ENCODE measurements at regions not wholly inside any gene's neighbourhood (a gene's known extent, or its start where the extent isn't known, plus 50 kb on each side); places are given as distances from the start of the nearest gene placed in this dataset.

DNA sequence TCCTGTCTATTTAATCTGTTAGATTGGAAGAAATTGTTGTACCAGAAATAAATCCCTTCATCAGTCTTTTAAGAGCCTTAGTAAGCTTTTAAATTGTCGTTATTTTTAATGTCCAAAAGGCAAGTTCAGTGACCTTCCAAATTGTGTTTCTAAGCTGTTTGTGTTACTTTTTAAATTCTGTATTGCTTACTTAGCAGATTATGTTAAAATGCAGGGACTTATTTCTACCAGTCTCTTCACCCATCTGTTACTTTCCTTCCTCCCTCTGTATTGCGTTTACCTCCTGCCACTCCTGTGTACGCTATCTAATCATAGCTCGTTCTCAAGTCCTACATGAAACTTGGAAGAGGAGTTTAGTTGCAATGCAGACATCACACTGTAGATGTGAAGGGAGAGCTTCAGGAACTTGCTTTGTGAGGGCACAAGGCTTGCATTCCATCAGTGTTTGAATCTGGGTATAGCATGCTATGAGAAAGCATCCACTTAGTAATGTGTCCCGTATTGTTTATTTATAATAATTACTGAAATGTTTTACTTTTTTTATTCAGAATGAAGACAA lies 406.5 kb upstream of the RGS6 start:
- no peaks in the 10 kb centered on the region for H3K9me3 ChIP-seq (ENCODE audit: insufficient read depth, low read depth)
- H3K4me1 ChIP-seq (replicated peaks; ENCODE audit: insufficient read depth), result peaks cover 10% of the 10 kb centered on the region; the same call in 1 of the 2 replicates
- peaks cover 39% of the 10 kb centered on the region for H3K79me2 ChIP-seq (ENCODE audit: low read depth)
- CTCF ChIA-PET, result no interaction called here
- H3K4me3 ChIP-seq, result no peak overlapping the region
- peaks cover 12% of the 10 kb centered on the region for H4K20me1 ChIP-seq (ENCODE audit: insufficient read depth)
- H3K36me3 ChIP-seq (ENCODE audit: low read depth), result peaks cover 11% of the 10 kb centered on the region; the same call in 1 of the 2 replicates
- no peaks in the 10 kb centered on the region for H3K27me3 ChIP-seq (ENCODE audit: insufficient read depth, low read depth)
- POLR2A ChIA-PET (ENCODE audit: unreplicated experiment), result no interaction called here
- H3K27ac ChIP-seq, result no peak overlapping the region
- H3K4me2 ChIP-seq, result no peak overlapping the region
- no peak overlapping the region for H2AFZ ChIP-seq
- H3K9me2 ChIP-seq (ENCODE audit: insufficient read depth), result no peaks in the 10 kb centered on the region
- no peak for DNase-seq
- no TSS peak for BruUV-seq (replicated peaks)
- TF ChIP-seq, protein P1, sequence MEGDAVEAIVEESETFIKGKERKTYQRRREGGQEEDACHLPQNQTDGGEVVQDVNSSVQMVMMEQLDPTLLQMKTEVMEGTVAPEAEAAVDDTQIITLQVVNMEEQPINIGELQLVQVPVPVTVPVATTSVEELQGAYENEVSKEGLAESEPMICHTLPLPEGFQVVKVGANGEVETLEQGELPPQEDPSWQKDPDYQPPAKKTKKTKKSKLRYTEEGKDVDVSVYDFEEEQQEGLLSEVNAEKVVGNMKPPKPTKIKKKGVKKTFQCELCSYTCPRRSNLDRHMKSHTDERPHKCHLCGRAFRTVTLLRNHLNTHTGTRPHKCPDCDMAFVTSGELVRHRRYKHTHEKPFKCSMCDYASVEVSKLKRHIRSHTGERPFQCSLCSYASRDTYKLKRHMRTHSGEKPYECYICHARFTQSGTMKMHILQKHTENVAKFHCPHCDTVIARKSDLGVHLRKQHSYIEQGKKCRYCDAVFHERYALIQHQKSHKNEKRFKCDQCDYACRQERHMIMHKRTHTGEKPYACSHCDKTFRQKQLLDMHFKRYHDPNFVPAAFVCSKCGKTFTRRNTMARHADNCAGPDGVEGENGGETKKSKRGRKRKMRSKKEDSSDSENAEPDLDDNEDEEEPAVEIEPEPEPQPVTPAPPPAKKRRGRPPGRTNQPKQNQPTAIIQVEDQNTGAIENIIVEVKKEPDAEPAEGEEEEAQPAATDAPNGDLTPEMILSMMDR (conservative IDR thresholded peaks at IDR 0.05), result no peak
- TF ChIP-seq EZH2 (IDR thresholded peaks at IDR 0.05; ENCODE audit: low read depth), result no peak
- intact Hi-C loops (cut with micrococcal nuclease; ENCODE audit: unreplicated experiment), result no loop called here
- H3F3A ChIP-seq (ENCODE audit: insufficient read depth, low read depth), result peaks cover 37% of the 10 kb centered on the region; the same call in 1 of the 2 replicates

DNA sequence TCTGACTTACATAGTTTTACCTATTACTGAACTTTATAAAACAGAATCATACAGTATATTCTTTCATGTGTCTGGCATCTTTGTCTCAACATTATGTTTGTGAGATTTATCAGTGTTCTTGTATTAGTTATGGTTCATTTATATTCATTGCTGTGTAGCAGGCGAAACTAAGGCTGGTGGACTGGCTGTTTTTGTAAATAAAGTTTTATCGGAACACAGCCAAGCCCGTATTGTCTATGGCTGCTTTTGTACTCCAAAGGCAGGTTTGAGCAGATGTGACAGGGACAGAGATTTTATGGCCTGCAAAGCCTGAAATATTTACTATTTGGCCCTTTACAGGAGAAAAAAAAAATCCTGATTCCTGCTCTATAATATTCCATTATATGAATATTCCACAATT lies 405.8 kb upstream of the RGS6 start:
- Histone ChIP-seq H4K20me1 (ENCODE audit: insufficient read depth) (peaks cover 12% of the 10 kb centered on the region), H3K9me3 (ENCODE audit: insufficient read depth, low read depth) (no peaks in the 10 kb centered on the region), H3K27me3 (ENCODE audit: insufficient read depth, low read depth) (no peaks in the 10 kb centered on the region), H3K36me3 (ENCODE audit: low read depth) (peaks cover 14% of the 10 kb centered on the region; the same call in 1 of the 2 replicates), H3K79me2 (ENCODE audit: low read depth) (peaks cover 33% of the 10 kb centered on the region), H3K4me2 (no peak overlapping the region), H3K4me1 (replicated peaks; ENCODE audit: insufficient read depth) (peaks cover 3% of the 10 kb centered on the region; the same call in 1 of the 2 replicates), H3F3A (ENCODE audit: insufficient read depth, low read depth) (peaks cover 35% of the 10 kb centered on the region; the same call in 1 of the 2 replicates), H3K27ac (no peak overlapping the region), H3K4me3 (no peak overlapping the region), H3K9me2 (ENCODE audit: insufficient read depth) (no peaks in the 10 kb centered on the region), H2AFZ (no peak overlapping the region)
- no peak for DNase-seq
- ChIA-PET CTCF (no interaction called here), POLR2A (ENCODE audit: unreplicated experiment) (no interaction called here)
- no TSS peak for BruUV-seq (replicated peaks)
- intact Hi-C loops (cut with micrococcal nuclease; ENCODE audit: unreplicated experiment), result no loop called here
- no peak for TF ChIP-seq EZH2 (IDR thresholded peaks at IDR 0.05; ENCODE audit: low read depth)
- TF ChIP-seq, protein P1 (conservative IDR thresholded peaks at IDR 0.05), result no peak

DNA sequence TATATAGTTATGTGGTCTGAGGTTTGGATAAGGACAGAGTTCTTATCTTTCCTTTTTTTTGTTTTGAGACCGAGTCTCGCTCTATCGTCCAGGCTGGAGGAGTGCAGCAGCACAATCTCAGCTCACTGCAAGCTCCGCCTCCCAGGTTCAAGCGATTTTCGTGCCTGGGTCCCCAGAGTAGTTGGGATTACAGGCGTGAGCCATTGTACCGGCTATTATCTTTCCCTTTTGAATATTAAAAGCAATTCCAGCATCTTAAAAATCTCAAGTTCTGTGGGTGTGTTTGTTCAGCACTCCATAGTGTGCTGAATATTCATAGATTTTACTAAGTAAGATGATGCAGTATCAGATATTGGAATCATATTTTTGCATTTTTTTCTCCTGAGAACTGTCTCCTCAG lies 404.4 kb upstream of the RGS6 start:
- peaks cover 35% of the 10 kb centered on the region; the same call in 1 of the 2 replicates for H3F3A ChIP-seq (ENCODE audit: insufficient read depth, low read depth)
- H3K4me3 ChIP-seq, result no peak overlapping the region
- POLR2A ChIA-PET (ENCODE audit: unreplicated experiment), result no interaction called here
- no TSS peak for BruUV-seq (replicated peaks)
- no peaks in the 10 kb centered on the region for H3K4me1 ChIP-seq (replicated peaks; ENCODE audit: insufficient read depth)
- H3K27me3 ChIP-seq (ENCODE audit: insufficient read depth, low read depth), result no peaks in the 10 kb centered on the region
- peaks cover 14% of the 10 kb centered on the region; the same call in 1 of the 2 replicates for H3K36me3 ChIP-seq (ENCODE audit: low read depth)
- no peak overlapping the region for H3K27ac ChIP-seq
- intact Hi-C loops (cut with micrococcal nuclease; ENCODE audit: unreplicated experiment), result no loop called here
- no peak overlapping the region for H3K4me2 ChIP-seq
- peaks cover 12% of the 10 kb centered on the region for H4K20me1 ChIP-seq (ENCODE audit: insufficient read depth)
- DNase-seq, result no peak
- CTCF ChIA-PET, result no interaction called here
- H3K9me3 ChIP-seq (ENCODE audit: insufficient read depth, low read depth), result no peaks in the 10 kb centered on the region
- peaks cover 22% of the 10 kb centered on the region; the same call in 1 of the 2 replicates for H3K79me2 ChIP-seq (ENCODE audit: low read depth)
- TF ChIP-seq EZH2 (IDR thresholded peaks at IDR 0.05; ENCODE audit: low read depth), result no peak
- TF ChIP-seq, protein P1 (conservative IDR thresholded peaks at IDR 0.05), result no peak
- no peaks in the 10 kb centered on the region for H3K9me2 ChIP-seq (ENCODE audit: insufficient read depth)
- H2AFZ ChIP-seq, result no peak overlapping the region

Data from PC-9 (cell line).